HL-60 (cell line): ENCODE measurements at regions not wholly inside any gene's neighbourhood (a gene's known extent, or its start where the extent isn't known, plus 50 kb on each side); places are given as distances from the start of the nearest gene placed in this dataset.

Experiments
- DNase-seq, 2 experiments: peaks; one replicate each; pipeline ENCODE4 v3.0.0-alpha.2; 2010 to 2020; ENCODE audit warnings: low read depth in 1 of 2, low spot score in 1 of 2
- H3K27ac ChIP-seq: fragments of 250-450 bp; sonication (Bioruptor Pico); replicated peaks from 2 replicates; pipeline ENCODE4 v1.5.1; 2020; ENCODE audit warnings: mild to moderate bottlenecking, moderate library complexity
- H3K27me3 ChIP-seq: fragments of 250-450 bp; sonication (Bioruptor Pico); 2 replicates; pipeline ENCODE4 v1.5.1; 2021; ENCODE audit warnings: mild to moderate bottlenecking, moderate library complexity; ENCODE audit not compliant: insufficient read depth, poor library complexity, severe bottlenecking
- H3K4me3 ChIP-seq: replicated peaks from 2 replicates; pipeline ENCODE4 v1.5.1; 2011; ENCODE audit warnings: mild to moderate bottlenecking, control low read depth, low read length; ENCODE audit not compliant: insufficient read depth
- CTCF ChIP-seq: IDR thresholded peaks from one replicate; pipeline ENCODE4 v1.5.1; 2011; ENCODE audit warnings: low read length, control low read depth, inconsistent platforms; ENCODE audit not compliant: insufficient read depth
- GABPA ChIP-seq: IDR thresholded peaks from 2 replicates; pipeline ENCODE4 v1.6.1; 2012; ENCODE audit warnings: low read depth
- POLR2AphosphoS5 ChIP-seq: IDR thresholded peaks from 2 replicates; pipeline ENCODE4 v1.6.1; 2012; ENCODE audit warnings: low read depth
- SPI1 ChIP-seq: IDR thresholded peaks from 2 replicates; pipeline ENCODE4 v1.6.1; 2012; ENCODE audit warnings: low read depth, mild to moderate bottlenecking, borderline replicate concordance
- TF ChIP-seq, protein P1 (sequence below): IDR thresholded peaks from 2 replicates; pipeline ENCODE4 v1.6.1; 2012; ENCODE audit warnings: low read depth; ENCODE audit not compliant: insufficient replicate concordance

GRCh38 chr20:63081831-63082230 is 75.1 kb upstream of the BHLHE23 start:
- Histone ChIP-seq H3K27me3 (peaks cover 2% of the 10 kb centered on the region), H3K4me3 (no peak overlapping the region), H3K27ac (no peak overlapping the region)
- no peak for DNase-seq
- no peak for TF ChIP-seq CTCF
- TF ChIP-seq, protein P1, sequence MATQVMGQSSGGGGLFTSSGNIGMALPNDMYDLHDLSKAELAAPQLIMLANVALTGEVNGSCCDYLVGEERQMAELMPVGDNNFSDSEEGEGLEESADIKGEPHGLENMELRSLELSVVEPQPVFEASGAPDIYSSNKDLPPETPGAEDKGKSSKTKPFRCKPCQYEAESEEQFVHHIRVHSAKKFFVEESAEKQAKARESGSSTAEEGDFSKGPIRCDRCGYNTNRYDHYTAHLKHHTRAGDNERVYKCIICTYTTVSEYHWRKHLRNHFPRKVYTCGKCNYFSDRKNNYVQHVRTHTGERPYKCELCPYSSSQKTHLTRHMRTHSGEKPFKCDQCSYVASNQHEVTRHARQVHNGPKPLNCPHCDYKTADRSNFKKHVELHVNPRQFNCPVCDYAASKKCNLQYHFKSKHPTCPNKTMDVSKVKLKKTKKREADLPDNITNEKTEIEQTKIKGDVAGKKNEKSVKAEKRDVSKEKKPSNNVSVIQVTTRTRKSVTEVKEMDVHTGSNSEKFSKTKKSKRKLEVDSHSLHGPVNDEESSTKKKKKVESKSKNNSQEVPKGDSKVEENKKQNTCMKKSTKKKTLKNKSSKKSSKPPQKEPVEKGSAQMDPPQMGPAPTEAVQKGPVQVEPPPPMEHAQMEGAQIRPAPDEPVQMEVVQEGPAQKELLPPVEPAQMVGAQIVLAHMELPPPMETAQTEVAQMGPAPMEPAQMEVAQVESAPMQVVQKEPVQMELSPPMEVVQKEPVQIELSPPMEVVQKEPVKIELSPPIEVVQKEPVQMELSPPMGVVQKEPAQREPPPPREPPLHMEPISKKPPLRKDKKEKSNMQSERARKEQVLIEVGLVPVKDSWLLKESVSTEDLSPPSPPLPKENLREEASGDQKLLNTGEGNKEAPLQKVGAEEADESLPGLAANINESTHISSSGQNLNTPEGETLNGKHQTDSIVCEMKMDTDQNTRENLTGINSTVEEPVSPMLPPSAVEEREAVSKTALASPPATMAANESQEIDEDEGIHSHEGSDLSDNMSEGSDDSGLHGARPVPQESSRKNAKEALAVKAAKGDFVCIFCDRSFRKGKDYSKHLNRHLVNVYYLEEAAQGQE: no peak
- TF ChIP-seq GABPA: no peak
- no peak for TF ChIP-seq POLR2AphosphoS5

DNA sequence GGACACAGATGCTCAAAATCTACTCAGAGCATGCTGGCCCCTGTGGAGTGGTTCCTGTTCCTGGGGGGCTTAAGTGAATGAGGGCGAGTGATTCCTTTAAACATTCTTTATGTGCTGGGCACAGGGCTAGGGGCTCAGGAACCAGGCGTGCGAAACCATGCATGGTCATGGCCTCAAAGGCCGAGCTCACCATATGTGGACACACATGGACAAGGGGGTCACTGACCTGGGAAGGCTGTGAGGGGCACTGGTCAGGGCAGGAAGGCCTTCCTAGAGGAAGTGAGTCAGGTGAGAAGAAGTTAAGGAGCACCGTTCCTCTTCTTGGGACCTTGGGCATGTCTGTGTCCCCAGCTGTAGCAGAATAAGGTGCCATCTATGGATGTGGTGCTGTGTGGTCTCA is 74.6 kb upstream of the BHLHE23 start:
- no peak for DNase-seq
- Histone ChIP-seq H3K4me3 (no peak overlapping the region), H3K27me3 (peaks cover 2% of the 10 kb centered on the region), H3K27ac (no peak overlapping the region)
- TF ChIP-seq SPI1 (no peak), GABPA (no peak), POLR2AphosphoS5 (no peak), CTCF (no peak)
- TF ChIP-seq, protein P1: no peak

GRCh38 chr20:63080811-63081210 is 74.0 kb upstream of the BHLHE23 start:
- Histone ChIP-seq H3K4me3 (no peak overlapping the region), H3K27ac (no peak overlapping the region), H3K27me3 (peaks cover 2% of the 10 kb centered on the region)
- TF ChIP-seq, protein P1: no peak
- no peak for TF ChIP-seq GABPA
- no peak for DNase-seq

- DNase-seq: no peak
- TF ChIP-seq SPI1: no peak
- TF ChIP-seq, protein P1: no peak
- TF ChIP-seq CTCF: no peak
- TF ChIP-seq GABPA: no peak
- TF ChIP-seq POLR2AphosphoS5: no peak
- H3K27ac ChIP-seq: no peak overlapping the region
- peaks cover 2% of the 10 kb centered on the region for H3K27me3 ChIP-seq
- H3K4me3 ChIP-seq: no peak overlapping the region
Measured at GRCh38 chr20:63080411-63080810, 73.6 kb upstream of the BHLHE23 start.
